GM23248 (cell line): ENCODE measurements at regions not wholly inside any gene's neighbourhood (a gene's known extent, or its start where the extent isn't known, plus 50 kb on each side); places are given as distances from the start of the nearest gene placed in this dataset.
"Not testable (repeated sequence)": the region's sequence is repeated elsewhere in the genome, so short reads cannot be mapped to it uniquely, and the experiment has no call there.

Experiments used
- EZH2 ChIP-seq: fragments of 200-600 bp; sonication (generic); IDR thresholded peaks from 2 replicates; pipeline ENCODE4 v1.6.1; 2018; ENCODE audit warnings: antibody characterized with exemption, mild to moderate bottlenecking; ENCODE audit not compliant: insufficient read depth, poor library complexity, severe bottlenecking
- EZH2phosphoT487 ChIP-seq: fragments of 200-600 bp; sonication (generic); IDR thresholded peaks from 2 replicates; pipeline ENCODE4 v1.6.1; 2018; ENCODE audit warnings: antibody characterized with exemption, moderate library complexity, mild to moderate bottlenecking, low read depth; ENCODE audit not compliant: insufficient read depth

GRCh38 chr14:58775130-58775529, 137.4 kb downstream of the DACT1 start:
- TF ChIP-seq EZH2, EZH2phosphoT487: not testable (repeated sequence)
